SK-N-SH (cell line): ENCODE measurements at regions not wholly inside any gene's neighbourhood (a gene's known extent, or its start where the extent isn't known, plus 50 kb on each side); places are given as distances from the start of the nearest gene placed in this dataset.
A peak's percentile ranks its signal among the peaks of the same experiment; 100 is the strongest.

Experiments
- CTCF ChIA-PET: fragments of 300-600, 350-600 bp; formaldehyde crosslinking; extraction: SDS; loops from one replicate; lab custom pipeline; 2021; lab: Yijun Ruan, JAX
- POLR2A ChIA-PET: fragments of 350-600 bp; sonication (Branson Sonifier 250); formaldehyde crosslinking; extraction: SDS; loops from one replicate; lab custom pipeline; 2020; ENCODE audit warnings: antibody characterized with exemption, inconsistent platforms; lab: Yijun Ruan, JAX
- DNase-seq: peaks from one replicate; pipeline ENCODE4 v3.0.0; 2012
- H2AFZ ChIP-seq: fragments of 200-600 bp; sonication (generic); 2 replicates; pipeline ENCODE4 v1.8.1; 2016; ENCODE audit warnings: antibody characterized with exemption, mild to moderate bottlenecking, low read depth
- H3F3A ChIP-seq: fragments of 200-600 bp; sonication (generic); replicated peaks from 2 replicates; pipeline ENCODE3; 2016; ENCODE audit warnings: antibody characterized with exemption, mild to moderate bottlenecking; ENCODE audit not compliant: insufficient read depth
- H3K27ac ChIP-seq, 2 experiments: fragments of 200-500 bp in 1 of 2; fragments of 200-600 bp in 1 of 2; sonication (Bioruptor generic) in 1 of 2; sonication (generic), shearing (Covaris generic) in 1 of 2; 2 replicates each; pipeline versions ENCODE4 v1.5.1 to v1.6.1; 2014 to 2016; ENCODE audit warnings: low read depth in 2 of 2, inconsistent platforms in 1 of 2, low read length in 1 of 2, mild to moderate bottlenecking in 1 of 2, mixed read lengths in 1 of 2
- H3K27me3 ChIP-seq: fragments of 200-600 bp; sonication (generic), shearing (Covaris generic); 2 replicates; pipeline ENCODE4 v1.6.1; 2016; ENCODE audit warnings: mixed run types; ENCODE audit not compliant: insufficient read depth
- H3K36me3 ChIP-seq, 2 experiments: fragments of 200-500 bp in 1 of 2; fragments of 200-600 bp in 1 of 2; sonication (Bioruptor generic) in 1 of 2; sonication (generic) in 1 of 2; replicated peaks in 1 of 2; 2 replicates each; pipeline versions ENCODE3 to v1.5.1; 2014 to 2016; ENCODE audit warnings: low read length in 1 of 2, mild to moderate bottlenecking in 1 of 2; ENCODE audit not compliant: insufficient read depth in 2 of 2, control insufficient read depth in 1 of 2
- H3K4me1 ChIP-seq, 2 experiments: fragments of 200-500 bp in 1 of 2; fragments of 200-600 bp in 1 of 2; sonication (Bioruptor generic) in 1 of 2; sonication (generic), shearing (Covaris generic) in 1 of 2; 2 replicates each; pipeline versions ENCODE4 v1.5.1 to v1.6.1; 2014 to 2016; ENCODE audit warnings: low read depth in 1 of 2, low read length in 1 of 2, mixed run types in 1 of 2; ENCODE audit not compliant: insufficient read depth in 2 of 2, control insufficient read depth in 1 of 2
- H3K4me2 ChIP-seq: fragments of 200-600 bp; sonication (generic), shearing (Covaris generic); 2 replicates; pipeline ENCODE4 v1.6.1; 2017; ENCODE audit warnings: mixed run types
- H3K4me3 ChIP-seq, 2 experiments: fragments of 200-500 bp in 1 of 2; fragments of 200-600 bp in 1 of 2; sonication (Bioruptor generic) in 1 of 2; sonication (generic), shearing (Covaris generic) in 1 of 2; 2 replicates each; pipeline versions ENCODE4 v1.5.1 to v1.8.1; 2014 to 2016; ENCODE audit warnings: low read depth in 2 of 2, inconsistent platforms in 1 of 2, low read length in 1 of 2, mild to moderate bottlenecking in 1 of 2, mixed read lengths in 1 of 2, moderate library complexity in 1 of 2
- H3K79me2 ChIP-seq: fragments of 200-600 bp; sonication (generic); 2 replicates; pipeline ENCODE4 v1.8.1; 2017; ENCODE audit warnings: mild to moderate bottlenecking; ENCODE audit not compliant: insufficient read depth
- H3K9ac ChIP-seq: fragments of 200-600 bp; sonication (generic); 2 replicates; pipeline ENCODE4 v1.6.1; 2017; ENCODE audit warnings: mixed run types
- H3K9me2 ChIP-seq: fragments of 200-600 bp; sonication (generic); 2 replicates; pipeline ENCODE4 v1.6.1; 2017; ENCODE audit warnings: mixed run types
- H3K9me3 ChIP-seq: fragments of 200-600 bp; sonication (generic); 2 replicates; pipeline ENCODE4 v1.6.1; 2017; ENCODE audit warnings: mixed run types, mild to moderate bottlenecking, moderate library complexity
- H4K20me1 ChIP-seq: fragments of 200-600 bp; sonication (generic); 2 replicates; pipeline ENCODE4 v1.6.1; 2017; ENCODE audit warnings: mild to moderate bottlenecking, mixed run types; ENCODE audit not compliant: insufficient read depth
- CHD2 ChIP-seq: fragments of 150-350 bp; IDR thresholded peaks from 2 replicates; pipeline ENCODE4 v1.6.1; 2018; ENCODE audit warnings: low read length; ENCODE audit not compliant: partially characterized antibody
- ELF1 ChIP-seq: IDR thresholded peaks from 2 replicates; pipeline ENCODE4 v1.4.0; 2012
- EZH2phosphoT487 ChIP-seq: fragments of 200-600 bp; sonication (generic); IDR thresholded peaks from 2 replicates; pipeline ENCODE4 v1.6.1; 2017; ENCODE audit warnings: low read depth, mixed run types, mild to moderate bottlenecking, antibody characterized with exemption, moderate library complexity, borderline replicate concordance
- FOSL2 ChIP-seq: IDR thresholded peaks from 2 replicates; pipeline ENCODE4 v1.4.0; 2012; ENCODE audit warnings: low read depth, mild to moderate bottlenecking, moderate library complexity, borderline replicate concordance
- FOXJ3 ChIP-seq: sonication (generic); formaldehyde crosslinking; IDR thresholded peaks from 2 replicates; pipeline ENCODE4 v1.5.1; 2020; ENCODE audit warnings: mild to moderate bottlenecking, missing genetic modification reagents
- FOXM1 ChIP-seq: IDR thresholded peaks from 2 replicates; pipeline ENCODE4 v1.4.0; 2012; ENCODE audit warnings: low read depth, mild to moderate bottlenecking
- GATA2 ChIP-seq: sonication (generic); formaldehyde crosslinking; IDR thresholded peaks from 2 replicates; pipeline ENCODE4 v1.5.0; 2020; ENCODE audit warnings: mild to moderate bottlenecking, missing genetic modification reagents
- JUND ChIP-seq: IDR thresholded peaks from 2 replicates; pipeline ENCODE4 v1.4.0; 2012
- MEF2A ChIP-seq: IDR thresholded peaks from 2 replicates; pipeline ENCODE4 v1.4.0; 2012; ENCODE audit warnings: low read depth, borderline replicate concordance
- MXI1 ChIP-seq: IDR thresholded peaks from 2 replicates; pipeline ENCODE4 v1.6.1; 2012; ENCODE audit warnings: mild to moderate bottlenecking, low read depth, low read length, improper control_type of control experiment
- NFIC ChIP-seq: IDR thresholded peaks from 2 replicates; pipeline ENCODE4 v1.4.0; 2012; ENCODE audit warnings: borderline replicate concordance
- NRF1 ChIP-seq: IDR thresholded peaks from 2 replicates; pipeline ENCODE4 v1.6.1; 2012; ENCODE audit warnings: low read depth, mild to moderate bottlenecking, low read length
- POLR2AphosphoS5 ChIP-seq: IDR thresholded peaks from 2 replicates; pipeline ENCODE4 v1.6.1; 2012; ENCODE audit warnings: low read depth, low read length
- RAD21 ChIP-seq: IDR thresholded peaks from 2 replicates; pipeline ENCODE4 v1.6.1; 2012; ENCODE audit warnings: mild to moderate bottlenecking, low read length
- RCOR1 ChIP-seq: fragments of 150-350 bp; IDR thresholded peaks from 2 replicates; pipeline ENCODE4 v1.6.1; 2017; ENCODE audit warnings: antibody characterized with exemption, low read length
- RFX5 ChIP-seq: IDR thresholded peaks from 2 replicates; pipeline ENCODE4 v1.6.1; 2012; ENCODE audit warnings: mild to moderate bottlenecking, improper control_type of control experiment, low read length
- SMC3 ChIP-seq: IDR thresholded peaks from 2 replicates; pipeline ENCODE4 v1.6.1; 2012; ENCODE audit warnings: low read depth, low read length, improper control_type of control experiment
- TAF1 ChIP-seq: IDR thresholded peaks from 2 replicates; pipeline ENCODE4 v1.6.1; 2012; ENCODE audit warnings: low read depth, mild to moderate bottlenecking, low read length, moderate library complexity, borderline replicate concordance
- TCF12 ChIP-seq: IDR thresholded peaks from 2 replicates; pipeline ENCODE4 v1.4.0; 2012
- TEAD4 ChIP-seq: IDR thresholded peaks from 2 replicates; pipeline ENCODE4 v1.4.0; 2012; ENCODE audit warnings: mild to moderate bottlenecking, borderline replicate concordance; ENCODE audit not compliant: insufficient read depth
- YY1 ChIP-seq: IDR thresholded peaks from 2 replicates; pipeline ENCODE4 v1.4.0; 2012; ENCODE audit warnings: low read depth, mild to moderate bottlenecking
- WGBS: methylation state at CpG from one replicate; pipeline ENCODE4 v1.1.6; 2017; ENCODE audit warnings: low lambda C conversion rate; 5-methylcytosine and 5-hydroxymethylcytosine counted together
- TF ChIP-seq, protein P1 (sequence below): IDR thresholded peaks from 2 replicates; pipeline ENCODE4; 2012
- TF ChIP-seq, protein P2 (sequence below): fragments of 150-350 bp; IDR thresholded peaks from 2 replicates; pipeline ENCODE4 v1.6.1; 2016; ENCODE audit warnings: mild to moderate bottlenecking, low read depth, low read length
- TF ChIP-seq, protein P3 (sequence below): fragments of 150-350 bp; IDR thresholded peaks from 2 replicates; pipeline ENCODE4 v1.6.1; 2017; ENCODE audit warnings: antibody characterized with exemption, low read length, low read depth, borderline replicate concordance

DNA sequence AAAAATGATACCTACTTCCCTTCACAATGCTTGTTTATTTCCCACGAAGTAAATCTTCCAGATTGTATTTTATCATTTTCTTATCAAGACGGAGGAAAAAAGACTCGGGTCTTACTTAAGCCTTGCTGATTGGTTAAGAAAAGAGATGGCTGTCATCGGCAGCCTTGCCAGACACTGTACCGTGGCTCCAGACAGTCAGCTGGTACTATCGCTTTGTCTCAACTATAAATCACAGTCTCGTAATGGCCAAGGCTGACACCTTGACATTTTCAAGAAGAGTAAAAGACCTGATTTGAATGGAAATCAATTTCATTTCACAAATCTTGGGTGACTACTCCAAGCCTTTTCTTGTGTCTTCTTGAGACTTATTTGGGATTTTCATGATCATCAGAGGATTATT is 868.0 kb downstream of the USP25 start:
- Histone ChIP-seq H3K9ac (no peak overlapping the region), H3F3A (no peaks in the 10 kb centered on the region), H3K79me2 (no peaks in the 10 kb centered on the region), H3K36me3 (no peaks in the 10 kb centered on the region), H3K4me3 (no peak overlapping the region), H3K27me3 (no peaks in the 10 kb centered on the region), H3K4me1 (no peaks in the 10 kb centered on the region; a peak in 1 of 4 replicates), H2AFZ (no peak overlapping the region), H3K4me2 (no peak overlapping the region), H3K9me3 (no peaks in the 10 kb centered on the region), H3K9me2 (no peaks in the 10 kb centered on the region), H4K20me1 (no peaks in the 10 kb centered on the region), H3K27ac (no peak overlapping the region)
- CTCF ChIA-PET, result interaction anchor here (0.8 to 1.1 kb wide), 2 partner anchors 92 to 239 kb away, joined by 3 read pairs; no protein-coding TSS in a partner anchor
- no peak for TF ChIP-seq NRF1
- TF ChIP-seq, protein P1, sequence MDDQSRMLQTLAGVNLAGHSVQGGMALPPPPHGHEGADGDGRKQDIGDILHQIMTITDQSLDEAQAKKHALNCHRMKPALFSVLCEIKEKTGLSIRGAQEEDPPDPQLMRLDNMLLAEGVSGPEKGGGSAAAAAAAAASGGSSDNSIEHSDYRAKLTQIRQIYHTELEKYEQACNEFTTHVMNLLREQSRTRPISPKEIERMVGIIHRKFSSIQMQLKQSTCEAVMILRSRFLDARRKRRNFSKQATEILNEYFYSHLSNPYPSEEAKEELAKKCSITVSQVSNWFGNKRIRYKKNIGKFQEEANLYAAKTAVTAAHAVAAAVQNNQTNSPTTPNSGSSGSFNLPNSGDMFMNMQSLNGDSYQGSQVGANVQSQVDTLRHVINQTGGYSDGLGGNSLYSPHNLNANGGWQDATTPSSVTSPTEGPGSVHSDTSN, result no peak
- no peak for TF ChIP-seq TCF12
- TF ChIP-seq TAF1, result no peak
- no peak for TF ChIP-seq EZH2phosphoT487
- TF ChIP-seq, protein P2, sequence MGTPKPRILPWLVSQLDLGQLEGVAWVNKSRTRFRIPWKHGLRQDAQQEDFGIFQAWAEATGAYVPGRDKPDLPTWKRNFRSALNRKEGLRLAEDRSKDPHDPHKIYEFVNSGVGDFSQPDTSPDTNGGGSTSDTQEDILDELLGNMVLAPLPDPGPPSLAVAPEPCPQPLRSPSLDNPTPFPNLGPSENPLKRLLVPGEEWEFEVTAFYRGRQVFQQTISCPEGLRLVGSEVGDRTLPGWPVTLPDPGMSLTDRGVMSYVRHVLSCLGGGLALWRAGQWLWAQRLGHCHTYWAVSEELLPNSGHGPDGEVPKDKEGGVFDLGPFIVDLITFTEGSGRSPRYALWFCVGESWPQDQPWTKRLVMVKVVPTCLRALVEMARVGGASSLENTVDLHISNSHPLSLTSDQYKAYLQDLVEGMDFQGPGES, result no peak
- no peak for TF ChIP-seq RAD21
- no peak for TF ChIP-seq FOSL2
- no peak for TF ChIP-seq TEAD4
- no peak for TF ChIP-seq GATA2 (CRISPR knock-in tag)
- no peak for TF ChIP-seq POLR2AphosphoS5
- WGBS, result 65% methylated on average over 7 of the region's 7 CpGs
- no peak for DNase-seq
- POLR2A ChIA-PET, result interaction anchor here (0.6 kb wide), 1 partner anchor 502 kb away, joined by 3 read pairs; no protein-coding TSS in a partner anchor

DNA sequence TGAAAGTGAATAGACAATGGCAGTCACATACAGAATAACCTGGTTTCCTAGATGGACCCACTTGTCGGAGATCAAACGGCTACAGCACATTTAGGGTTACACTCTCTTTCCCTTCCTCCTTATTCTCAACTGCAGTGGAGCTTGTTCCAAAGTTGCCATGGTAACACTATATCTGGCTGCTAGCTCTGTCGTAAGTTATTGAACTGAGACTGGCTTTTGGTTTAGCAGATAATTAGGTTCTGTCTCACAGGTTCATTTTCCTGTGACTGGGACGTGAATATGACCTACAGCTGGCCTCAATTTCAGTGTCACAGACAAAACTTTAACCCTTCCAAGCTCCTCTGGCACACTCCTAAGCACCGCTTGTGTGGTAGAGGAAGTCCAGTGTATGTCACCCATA is 875.8 kb downstream of the USP25 start:
- H3K4me2 ChIP-seq, result no peak overlapping the region
- H3K36me3 ChIP-seq, result no peaks in the 10 kb centered on the region
- CTCF ChIA-PET, result interaction anchor here (0.7 kb wide), 1 partner anchor 54 kb away, joined by 3 read pairs; no protein-coding TSS in a partner anchor
- H3K4me1 ChIP-seq, result peaks cover 0 to 6% of the 10 kb centered on the region in 2 experiments; a peak in 2 of 4 replicates
- WGBS, result 31% methylated on average over 5 of the region's 5 CpGs
- no peaks in the 10 kb centered on the region for H3F3A ChIP-seq
- DNase-seq, result peak; percentile 56
- peak overlapping the region in 1 of 2 experiments; percentile 19; a peak in 1 of 4 replicates for H3K4me3 ChIP-seq
- POLR2A ChIA-PET, result no interaction called here
- H2AFZ ChIP-seq, result no peak overlapping the region
- H3K9me2 ChIP-seq, result no peaks in the 10 kb centered on the region
- H3K27me3 ChIP-seq, result no peaks in the 10 kb centered on the region
- H3K9me3 ChIP-seq, result no peaks in the 10 kb centered on the region
- peak overlapping the region in 1 of 2 experiments; percentile 71; a peak in 2 of 4 replicates for H3K27ac ChIP-seq
- H3K79me2 ChIP-seq, result no peaks in the 10 kb centered on the region
- H4K20me1 ChIP-seq, result no peaks in the 10 kb centered on the region
- no peak overlapping the region for H3K9ac ChIP-seq
- no peak for TF ChIP-seq NRF1
- TF ChIP-seq MXI1, result 0 out of 2 replicates have a peak, but pooled peaks have one; percentile 20
- TF ChIP-seq SMC3, result no peak
- peak; percentile 74 for TF ChIP-seq CHD2
- 0 out of 2 replicates have a peak, but pooled peaks have one; percentile 17 for TF ChIP-seq RCOR1
- TF ChIP-seq RFX5, result peak; percentile 69; the same call in 1 of the 2 replicates
- no peak for TF ChIP-seq ELF1
- TF ChIP-seq, protein P2, result no peak
- TF ChIP-seq, protein P3, sequence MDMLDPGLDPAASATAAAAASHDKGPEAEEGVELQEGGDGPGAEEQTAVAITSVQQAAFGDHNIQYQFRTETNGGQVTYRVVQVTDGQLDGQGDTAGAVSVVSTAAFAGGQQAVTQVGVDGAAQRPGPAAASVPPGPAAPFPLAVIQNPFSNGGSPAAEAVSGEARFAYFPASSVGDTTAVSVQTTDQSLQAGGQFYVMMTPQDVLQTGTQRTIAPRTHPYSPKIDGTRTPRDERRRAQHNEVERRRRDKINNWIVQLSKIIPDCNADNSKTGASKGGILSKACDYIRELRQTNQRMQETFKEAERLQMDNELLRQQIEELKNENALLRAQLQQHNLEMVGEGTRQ, result no peak
- peak; percentile 23; the same call in 1 of the 2 replicates for TF ChIP-seq FOXJ3
- TF ChIP-seq POLR2AphosphoS5, result no peak
- TF ChIP-seq RAD21, result peak; percentile 38; the same call in 1 of the 2 replicates
- TF ChIP-seq JUND, result no peak
- no peak for TF ChIP-seq MEF2A
- TF ChIP-seq NFIC, result no peak
- TF ChIP-seq GATA2 (CRISPR knock-in tag), result no peak
- TF ChIP-seq YY1, result no peak
- no peak for TF ChIP-seq TAF1
- TF ChIP-seq, protein P1, result no peak
- no peak for TF ChIP-seq FOXM1
